ENCODE measurements at regions not wholly inside any gene's neighbourhood (a gene's known extent, or its start where the extent isn't known, plus 50 kb on each side); places are given as distances from the start of the nearest gene placed in this dataset.

GRCh38 chr6:82436740-82437139 lies 73.1 kb downstream of the TPBG start:
- no TSS peak for BruUV-seq (replicated peaks)
- POLR2A ChIA-PET, result interaction anchor here (0.7 kb wide), 1 partner anchor 1266 kb away, joined by 5 read pairs; no protein-coding TSS in a partner anchor

GRCh38 chr6:82437701-82438100 lies 74.1 kb downstream of the TPBG start:
- Histone ChIP-seq H3K4me3 (ENCODE audit: low read depth, low read length, poor library complexity, severe bottlenecking) (no peak overlapping the region), H3K4me1 (ENCODE audit: insufficient read depth, low read length, poor library complexity, severe bottlenecking) (no peaks in the 10 kb centered on the region), H3K27ac (ENCODE audit: low read depth, low read length, poor library complexity, severe bottlenecking) (no peak overlapping the region), H3K79me2 (ENCODE audit: insufficient read depth, low read depth, low read length) (no peaks in the 10 kb centered on the region), H3K9me3 (ENCODE audit: low read length) (no peaks in the 10 kb centered on the region), H3K36me3 (ENCODE audit: insufficient read depth, low read length) (no peaks in the 10 kb centered on the region), H4K20me1 (ENCODE audit: insufficient read depth, low read length) (no peaks in the 10 kb centered on the region), H3K4me2 (ENCODE audit: low read length) (no peak overlapping the region), H3K9me2 (ENCODE audit: insufficient read depth, low read length) (no peaks in the 10 kb centered on the region), H2AFZ (ENCODE audit: low read length) (no peak overlapping the region)
- CTCF ChIA-PET (ENCODE audit: unreplicated experiment), result no interaction called here
- BruUV-seq (replicated peaks), result no TSS peak
- no peak for TF ChIP-seq CTCF (conservative IDR thresholded peaks at IDR 0.05; ENCODE audit: low read length)
- no peak for TF ChIP-seq EZH2phosphoT487 (IDR thresholded peaks at IDR 0.05; ENCODE audit: borderline replicate concordance, low read depth, low read length)
- POLR2A ChIA-PET, result interaction anchor here (0.5 to 0.7 kb wide), 3 partner anchors 15 to 291 kb away, joined by 3 to 6 read pairs (median 5); no protein-coding TSS in a partner anchor
- no peak for DNase-seq (ENCODE audit: low spot score)
- intact Hi-C loops (cut with micrococcal nuclease; ENCODE audit: unreplicated experiment), result no loop called here

More at GRCh38 chr6:82436740-82437139, 73.1 kb downstream of the TPBG start:
- H2AFZ ChIP-seq (ENCODE audit: low read length), result no peak overlapping the region
- no peaks in the 10 kb centered on the region for H3K4me1 ChIP-seq (ENCODE audit: insufficient read depth, low read length, poor library complexity, severe bottlenecking)
- no peak overlapping the region for H3K4me2 ChIP-seq (ENCODE audit: low read length)
- H3K4me3 ChIP-seq (ENCODE audit: low read depth, low read length, poor library complexity, severe bottlenecking), result no peak overlapping the region
- CTCF ChIA-PET (ENCODE audit: unreplicated experiment), result interaction anchor here (0.6 kb wide), 1 partner anchor 17 kb away, joined by 4 read pairs; no protein-coding TSS in a partner anchor
- TF ChIP-seq CTCF (conservative IDR thresholded peaks at IDR 0.05; ENCODE audit: low read length) (no peak), EZH2phosphoT487 (IDR thresholded peaks at IDR 0.05; ENCODE audit: borderline replicate concordance, low read depth, low read length) (no peak)
- H3K36me3 ChIP-seq (ENCODE audit: insufficient read depth, low read length), result no peaks in the 10 kb centered on the region
- intact Hi-C loops (cut with micrococcal nuclease; ENCODE audit: unreplicated experiment), result no loop called here
- no peaks in the 10 kb centered on the region for H4K20me1 ChIP-seq (ENCODE audit: insufficient read depth, low read length)
- H3K9me2 ChIP-seq (ENCODE audit: insufficient read depth, low read length), result no peaks in the 10 kb centered on the region
- no peak for DNase-seq (ENCODE audit: low spot score)
- no peaks in the 10 kb centered on the region for H3K79me2 ChIP-seq (ENCODE audit: insufficient read depth, low read depth, low read length)
- H3K9me3 ChIP-seq (ENCODE audit: low read length), result no peaks in the 10 kb centered on the region
- no peak overlapping the region for H3K27ac ChIP-seq (ENCODE audit: low read depth, low read length, poor library complexity, severe bottlenecking)

- Histone ChIP-seq H4K20me1 (ENCODE audit: insufficient read depth, low read length) (no peaks in the 10 kb centered on the region), H3K4me3 (ENCODE audit: low read depth, low read length, poor library complexity, severe bottlenecking) (no peak overlapping the region), H3K9me3 (ENCODE audit: low read length) (no peaks in the 10 kb centered on the region), H3K9me2 (ENCODE audit: insufficient read depth, low read length) (no peaks in the 10 kb centered on the region), H3K4me2 (ENCODE audit: low read length) (no peak overlapping the region), H3K79me2 (ENCODE audit: insufficient read depth, low read depth, low read length) (no peaks in the 10 kb centered on the region), H2AFZ (ENCODE audit: low read length) (no peak overlapping the region), H3K4me1 (ENCODE audit: insufficient read depth, low read length, poor library complexity, severe bottlenecking) (no peaks in the 10 kb centered on the region), H3K27ac (ENCODE audit: low read depth, low read length, poor library complexity, severe bottlenecking) (no peak overlapping the region), H3K36me3 (ENCODE audit: insufficient read depth, low read length) (no peaks in the 10 kb centered on the region)
- intact Hi-C loops (cut with micrococcal nuclease; ENCODE audit: unreplicated experiment), result no loop called here
- POLR2A ChIA-PET, result no interaction called here
- BruUV-seq (replicated peaks), result no TSS peak
- CTCF ChIA-PET (ENCODE audit: unreplicated experiment), result no interaction called here
- DNase-seq (ENCODE audit: low spot score), result no peak
- TF ChIP-seq CTCF (conservative IDR thresholded peaks at IDR 0.05; ENCODE audit: low read length) (no peak), EZH2phosphoT487 (IDR thresholded peaks at IDR 0.05; ENCODE audit: borderline replicate concordance, low read depth, low read length) (no peak)
These were observed 77.6 kb downstream of the TPBG start for GRCh38 chr6:82441047-82441855.
